GM19324 (cell line): ENCODE measurements at regions not wholly inside any gene's neighbourhood (a gene's known extent, or its start where the extent isn't known, plus 50 kb on each side); places are given as distances from the start of the nearest gene placed in this dataset.
"Not testable (repeated sequence)": the region's sequence is repeated elsewhere in the genome, so short reads cannot be mapped to it uniquely, and the experiment has no call there.

Experiments
- ATAC-seq: cut with Tn5 transposase; IDR thresholded peaks from one replicate; pipeline ENCODE4 v1.9.1; 2021; ENCODE audit warnings: mild to moderate bottlenecking, moderate library complexity; ENCODE audit not compliant: unreplicated experiment, low FRiP score

GRCh38 chr2:90253306-90253705 lies 1561.8 kb downstream of the RPIA start:
- not testable (repeated sequence) for ATAC-seq

GRCh38 chr2:90266888-90267287 lies 1575.4 kb downstream of the RPIA start:
- ATAC-seq: not testable (repeated sequence)

DNA sequence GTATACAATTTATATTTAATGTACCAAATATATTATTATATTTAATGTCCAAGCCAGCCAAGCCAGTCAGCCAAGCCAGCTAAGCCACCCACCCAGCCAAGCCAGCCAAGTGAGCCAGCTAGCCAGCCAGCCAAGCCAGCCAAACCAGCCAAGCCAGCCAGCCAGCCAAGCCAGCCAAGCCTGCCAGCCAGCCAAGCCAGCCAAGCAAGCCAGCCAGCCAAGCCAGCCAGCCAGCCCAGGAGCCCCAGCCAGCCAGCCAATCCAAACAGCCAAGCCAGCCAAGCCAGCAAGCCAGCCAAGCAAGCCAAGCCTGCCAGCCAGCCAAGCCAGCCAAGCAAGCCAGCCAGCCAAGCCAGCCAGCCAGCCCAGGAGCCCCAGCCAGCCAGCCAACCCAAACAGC lies 1596.3 kb downstream of the RPIA start:
- not testable (repeated sequence) for ATAC-seq

- ATAC-seq: not testable (repeated sequence)
Observed at GRCh38 chr2:90288396-90288795, 1596.9 kb downstream of the RPIA start.

DNA sequence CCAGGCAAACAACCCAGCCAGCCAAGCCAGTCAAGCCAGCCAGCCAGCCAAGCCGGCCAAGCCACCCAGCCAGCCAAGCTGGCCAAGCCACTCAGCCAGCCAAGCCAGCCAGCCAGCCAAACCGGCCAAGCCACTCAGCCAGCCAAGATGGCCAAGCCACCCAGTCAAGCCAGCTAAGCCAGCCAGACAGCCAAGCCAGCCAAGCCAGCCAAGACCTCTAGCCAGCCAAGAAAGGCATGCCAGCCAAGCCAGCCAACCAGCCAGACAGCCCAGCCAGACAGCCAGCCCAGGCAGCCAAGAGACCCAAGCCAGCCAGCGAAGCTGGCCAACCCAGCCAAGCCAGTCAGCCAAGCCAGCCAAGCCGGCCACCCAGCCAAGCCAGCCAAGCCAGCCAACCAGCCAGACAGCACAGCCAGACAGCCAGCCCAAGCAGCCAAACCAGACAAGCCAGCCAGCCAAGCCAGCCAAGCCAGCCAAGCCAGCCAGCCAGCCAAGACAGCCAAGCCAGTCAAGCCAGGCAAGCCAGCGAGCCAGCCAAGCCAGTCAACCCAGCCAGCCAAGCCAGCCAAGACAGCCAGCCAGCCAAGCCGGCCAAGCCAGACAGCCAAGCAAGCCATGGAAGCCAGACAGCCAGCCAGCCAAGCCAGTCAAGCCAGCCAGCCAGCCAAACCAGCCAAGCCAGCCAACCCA lies 1598.0 kb downstream of the RPIA start:
- not testable (repeated sequence) for ATAC-seq

DNA sequence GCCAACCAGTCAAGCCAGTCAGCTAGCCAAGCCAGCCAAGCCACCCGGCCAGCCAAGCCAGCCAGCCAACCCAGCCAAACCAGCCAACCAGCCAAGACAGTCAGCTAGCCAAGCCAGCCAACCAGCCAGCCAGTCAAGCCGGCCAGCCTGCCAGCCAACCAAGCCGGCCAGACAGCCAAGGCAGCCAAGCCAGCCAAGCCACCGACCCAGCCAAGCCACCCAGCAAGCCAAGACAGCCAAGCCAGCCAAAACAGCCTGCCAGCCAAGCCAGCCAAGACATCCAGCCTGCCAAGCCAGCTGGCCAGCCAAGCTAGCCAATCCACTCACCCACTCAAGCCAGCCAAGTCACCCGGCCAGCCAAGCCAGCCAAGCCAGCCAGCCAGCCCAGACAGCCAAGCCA lies 1599.2 kb downstream of the RPIA start:
- ATAC-seq: not testable (repeated sequence)

DNA sequence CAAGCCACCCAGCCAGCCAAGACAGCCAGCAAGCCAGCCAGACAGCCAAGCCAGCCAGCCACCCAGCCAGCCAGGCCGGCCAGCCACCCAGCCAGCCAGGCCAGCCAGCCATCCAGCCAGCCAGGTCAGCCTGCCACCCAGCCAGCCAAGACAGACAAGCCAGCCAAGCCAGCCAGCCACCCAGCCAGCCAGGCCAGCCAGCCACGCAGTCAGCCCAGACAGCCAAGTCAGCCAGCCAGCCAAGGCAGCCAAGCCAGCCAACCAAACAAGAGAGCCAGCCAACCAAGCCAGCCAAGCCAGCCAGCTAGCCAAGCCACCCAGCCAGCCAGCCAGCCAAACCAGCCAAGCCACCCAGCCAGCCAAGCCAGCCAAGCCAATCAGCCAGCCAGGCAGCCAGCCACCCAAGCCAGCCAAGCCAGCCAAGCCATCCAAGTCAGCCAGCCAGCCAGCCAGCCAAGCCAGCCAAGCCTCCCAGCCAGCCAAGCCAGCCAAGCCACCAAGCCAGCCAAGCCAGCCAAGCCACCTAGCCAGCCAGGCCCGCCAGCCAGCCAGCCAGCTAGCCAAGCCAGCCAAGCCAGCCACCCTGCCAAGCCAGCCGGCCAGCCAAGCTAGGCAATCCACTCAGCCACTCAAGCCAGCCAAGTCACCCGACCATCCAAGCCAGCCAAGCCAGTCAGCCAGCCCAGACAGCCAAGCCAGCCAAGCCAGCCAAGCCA lies 1599.9 kb downstream of the RPIA start:
- ATAC-seq: not testable (repeated sequence)

GRCh38 chr2:90291934-90292333 lies 1600.5 kb downstream of the RPIA start:
- ATAC-seq: not testable (repeated sequence)

DNA sequence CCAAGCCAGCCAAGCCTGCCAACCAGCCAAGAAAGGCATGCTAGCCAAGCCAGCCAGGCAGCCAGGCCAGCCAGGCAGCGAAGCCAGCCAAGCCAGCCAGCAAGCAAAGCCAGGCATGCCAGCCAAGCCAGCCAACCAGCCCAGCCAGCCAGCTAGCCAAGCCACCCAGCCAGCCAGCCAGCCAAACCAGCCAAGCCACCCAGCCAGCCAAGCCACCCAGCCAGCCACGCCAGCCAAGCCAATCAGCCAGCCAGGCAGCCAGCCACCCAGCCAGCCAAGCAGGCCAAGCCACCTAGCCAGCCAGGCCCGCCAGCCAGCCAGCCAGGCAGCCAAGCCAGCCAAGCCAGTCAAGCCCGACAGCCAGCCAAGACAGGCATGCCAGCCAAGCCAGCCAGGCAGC lies 1601.0 kb downstream of the RPIA start:
- not testable (repeated sequence) for ATAC-seq

DNA sequence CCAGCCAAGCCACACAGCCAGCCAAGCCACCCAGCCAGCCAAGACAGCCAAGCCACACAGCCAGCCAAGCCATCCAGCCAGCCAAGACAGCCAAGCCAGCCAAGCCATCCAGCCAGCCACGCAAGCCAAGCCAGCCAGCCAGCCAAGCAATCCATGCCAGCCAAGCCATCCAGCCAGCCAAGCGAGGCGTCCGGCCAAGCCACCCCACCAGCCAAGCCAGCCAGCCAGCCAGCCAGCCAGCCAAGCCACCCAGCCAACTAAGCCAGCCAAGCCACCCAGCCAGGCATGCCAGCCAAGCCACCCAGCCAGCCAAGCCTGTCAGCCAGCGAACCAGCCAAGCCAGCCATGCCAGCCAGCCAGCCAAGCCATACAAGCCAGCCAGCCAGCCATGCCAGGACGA lies 1601.8 kb downstream of the RPIA start:
- ATAC-seq: not testable (repeated sequence)

GRCh38 chr2:90293806-90294205 lies 1602.3 kb downstream of the RPIA start:
- ATAC-seq: not testable (repeated sequence)

- not testable (repeated sequence) for ATAC-seq
Observed at GRCh38 chr2:90295036-90295750, 1603.7 kb downstream of the RPIA start.

- not testable (repeated sequence) for ATAC-seq
Observed at GRCh38 chr2:90296484-90296777, 1605.0 kb downstream of the RPIA start.

- ATAC-seq: not testable (repeated sequence)
Observed at GRCh38 chr2:90297701-90298100, 1606.2 kb downstream of the RPIA start.

- not testable (repeated sequence) for ATAC-seq
Observed at GRCh38 chr2:90298126-90298755, 1606.8 kb downstream of the RPIA start.

DNA sequence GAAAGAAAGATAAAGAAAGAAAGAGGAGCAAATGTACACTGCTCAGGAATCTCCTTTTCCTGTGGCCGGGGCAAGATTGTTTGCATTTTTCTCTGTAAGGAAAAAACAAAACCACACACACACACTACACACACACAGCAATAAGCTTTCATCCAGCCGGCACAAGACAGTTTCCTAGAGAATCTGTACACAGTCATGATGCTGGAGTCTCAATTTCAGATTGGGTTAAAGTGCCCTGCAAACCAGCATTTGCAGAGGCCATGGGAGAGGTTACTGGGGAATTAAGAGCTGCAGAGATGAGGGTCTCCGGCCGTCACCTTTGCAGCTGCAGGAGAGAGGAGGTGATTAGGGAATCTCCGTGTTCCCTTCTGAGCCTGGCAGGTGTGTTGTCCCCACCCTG lies 1607.5 kb downstream of the RPIA start:
- ATAC-seq: not testable (repeated sequence)

GRCh38 chr2:90322982-90323381 lies 1631.5 kb downstream of the RPIA start:
- ATAC-seq: not testable (repeated sequence)

GRCh38 chr2:90323612-90324558 lies 1632.4 kb downstream of the RPIA start:
- not testable (repeated sequence) for ATAC-seq

DNA sequence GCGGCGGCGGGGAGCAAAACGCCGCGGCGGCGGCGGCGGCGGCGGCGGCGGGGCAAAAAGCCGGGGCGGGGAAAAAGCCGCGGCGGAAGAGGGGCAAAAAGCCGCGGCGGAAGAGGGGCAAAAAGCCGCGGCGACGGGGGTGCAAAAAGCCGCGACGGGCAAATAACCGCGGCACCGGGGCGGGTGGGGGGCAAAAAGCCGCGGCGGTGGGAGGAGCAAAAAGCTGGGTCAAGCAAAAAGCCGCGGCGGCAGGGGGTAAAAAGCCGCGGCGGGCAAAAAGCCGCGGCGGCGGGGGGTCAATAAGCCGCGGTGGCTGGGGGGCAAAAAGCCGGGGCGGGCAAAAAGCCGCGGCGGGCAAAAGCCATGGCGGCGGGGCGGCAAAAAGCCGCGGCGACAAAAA lies 1633.2 kb downstream of the RPIA start:
- ATAC-seq: not testable (repeated sequence)
